AG04449 (cell line): ENCODE measurements at regions not wholly inside any gene's neighbourhood (a gene's known extent, or its start where the extent isn't known, plus 50 kb on each side); places are given as distances from the start of the nearest gene placed in this dataset.

Experiments
- CTCF ChIA-PET: fragments of 350-600 bp; formaldehyde crosslinking; extraction: SDS; loops from one replicate; lab custom pipeline; 2021; ENCODE audit warnings: antibody characterized with exemption; lab: Yijun Ruan, JAX
- POLR2A ChIA-PET: fragments of 400-600, 350-600 bp; formaldehyde crosslinking; extraction: SDS; loops from one replicate; lab custom pipeline; 2020; ENCODE audit warnings: antibody characterized with exemption, inconsistent platforms; lab: Yijun Ruan, JAX
- DNase-seq: peaks from one replicate; pipeline ENCODE4 v3.0.0-alpha.2; 2010; ENCODE audit warnings: low read depth, low spot score
- H3K4me3 ChIP-seq: 2 replicates; pipeline ENCODE4 v1.5.1; 2011; ENCODE audit warnings: low read depth, mild to moderate bottlenecking, control low read depth, low read length
- CTCF ChIP-seq: IDR thresholded peaks from one replicate; pipeline ENCODE4 v1.5.1; 2011; ENCODE audit warnings: mild to moderate bottlenecking, moderate library complexity, low read length, control low read depth, inconsistent platforms; ENCODE audit not compliant: insufficient read depth; ENCODE audit errors: missing control alignments

- no peak for TF ChIP-seq CTCF
- CTCF ChIA-PET: interaction anchor here (1.1 to 1.7 kb wide), 2 partner anchors 41 to 54 kb away, joined by 3 to 6 read pairs; no protein-coding TSS in a partner anchor
- no peak for DNase-seq
- H3K4me3 ChIP-seq: no peak overlapping the region
- POLR2A ChIA-PET: no interaction called here
Measured at GRCh38 chr4:112897543-112897942, 151.9 kb upstream of the ANK2 start.

- CTCF ChIA-PET: no interaction called here
- TF ChIP-seq CTCF: no peak
- no peak for DNase-seq
- POLR2A ChIA-PET: no interaction called here
- no peak overlapping the region for H3K4me3 ChIP-seq
Measured at GRCh38 chr4:112898357-112899141, 150.9 kb upstream of the ANK2 start.

GRCh38 chr4:112900416-112900815 lies 149.0 kb upstream of the ANK2 start:
- ChIA-PET CTCF (interaction anchor here (1.7 kb wide), 1 partner anchor 38 kb away, joined by 4 read pairs; no protein-coding TSS in a partner anchor), POLR2A (no interaction called here)
- no peak for TF ChIP-seq CTCF
- no peak overlapping the region for H3K4me3 ChIP-seq
- DNase-seq: no peak

GRCh38 chr4:112901962-112902411 lies 147.5 kb upstream of the ANK2 start:
- TF ChIP-seq CTCF: no peak
- no peak overlapping the region for H3K4me3 ChIP-seq
- ChIA-PET POLR2A (interaction anchor here (0.6 kb wide), 1 partner anchor 13 kb away, joined by 3 read pairs; no protein-coding TSS in a partner anchor), CTCF (interaction anchor here (2.6 kb wide), 1 partner anchor 37 kb away, joined by 8 read pairs; no protein-coding TSS in a partner anchor)
- DNase-seq: no peak

GRCh38 chr4:112905728-112906127 lies 143.7 kb upstream of the ANK2 start:
- no peak overlapping the region for H3K4me3 ChIP-seq
- ChIA-PET POLR2A (no interaction called here), CTCF (no interaction called here)
- no peak for DNase-seq
- no peak for TF ChIP-seq CTCF

- ChIA-PET POLR2A (no interaction called here), CTCF (interaction anchor here (3.8 kb wide), 1 partner anchor 30 kb away, joined by 13 read pairs; no protein-coding TSS in a partner anchor)
- no peak for TF ChIP-seq CTCF
- DNase-seq: no peak
- no peak overlapping the region for H3K4me3 ChIP-seq
Measured at GRCh38 chr4:112908511-112908910, 140.9 kb upstream of the ANK2 start.
